GM19372 (cell line): ENCODE measurements at regions not wholly inside any gene's neighbourhood (a gene's known extent, or its start where the extent isn't known, plus 50 kb on each side); places are given as distances from the start of the nearest gene placed in this dataset.

Source experiments
- ATAC-seq: cut with Tn5 transposase; IDR thresholded peaks from one replicate; pipeline ENCODE4 v1.9.1; 2021; ENCODE audit warnings: mild to moderate bottlenecking, low read depth, moderate library complexity; ENCODE audit not compliant: unreplicated experiment

- ATAC-seq: no peak
These were observed 346.6 kb downstream of the PMP22 start for GRCh38 chr17:14918540-14918939.

GRCh38 chr17:14910916-14911315 is 354.2 kb downstream of the PMP22 start:
- no peak for ATAC-seq

- no peak for ATAC-seq
These were observed 360.7 kb downstream of the PMP22 start for GRCh38 chr17:14904386-14904785.

GRCh38 chr17:14903854-14904253 is 361.3 kb downstream of the PMP22 start:
- ATAC-seq: no peak

- ATAC-seq: no peak
These were observed 362.3 kb downstream of the PMP22 start for GRCh38 chr17:14902803-14903202.

GRCh38 chr17:14902297-14902696 is 362.8 kb downstream of the PMP22 start:
- no peak for ATAC-seq

- ATAC-seq: no peak
These were observed 363.8 kb downstream of the PMP22 start for GRCh38 chr17:14901376-14901775.

- no peak for ATAC-seq
These were observed 378.9 kb downstream of the PMP22 start for GRCh38 chr17:14886200-14886739.

- ATAC-seq: no peak
These were observed 383.0 kb downstream of the PMP22 start for GRCh38 chr17:14882131-14882530.

GRCh38 chr17:14875557-14876412 is 389.3 kb downstream of the PMP22 start:
- ATAC-seq: no peak

- no peak for ATAC-seq
These were observed 391.1 kb downstream of the PMP22 start for GRCh38 chr17:14873996-14874395.

- no peak for ATAC-seq
These were observed 391.6 kb downstream of the PMP22 start for GRCh38 chr17:14873540-14873939.

GRCh38 chr17:14871921-14872320 is 393.2 kb downstream of the PMP22 start:
- no peak for ATAC-seq

- ATAC-seq: no peak
These were observed 398.9 kb downstream of the PMP22 start for GRCh38 chr17:14866266-14866665.

GRCh38 chr17:14864127-14864526 is 401.0 kb downstream of the PMP22 start:
- ATAC-seq: no peak

- no peak for ATAC-seq
These were observed 405.6 kb downstream of the PMP22 start for GRCh38 chr17:14859542-14859941.

- no peak for ATAC-seq
These were observed 408.9 kb downstream of the PMP22 start for GRCh38 chr17:14856176-14856575.

- ATAC-seq: no peak
These were observed 410.4 kb downstream of the PMP22 start for GRCh38 chr17:14854691-14855090.

GRCh38 chr17:14845591-14846281 is 419.4 kb downstream of the PMP22 start:
- ATAC-seq: no peak

GRCh38 chr17:14843086-14843795 is 421.9 kb downstream of the PMP22 start:
- ATAC-seq: no peak
